HG03060 (cell line): ENCODE measurements at regions not wholly inside any gene's neighbourhood (a gene's known extent, or its start where the extent isn't known, plus 50 kb on each side); places are given as distances from the start of the nearest gene placed in this dataset.

Source experiments
- ATAC-seq: cut with Tn5 transposase; IDR thresholded peaks from one replicate; pipeline ENCODE4 v1.9.1; 2021; ENCODE audit warnings: low read depth, moderate number of reproducible peaks; ENCODE audit not compliant: unreplicated experiment

DNA sequence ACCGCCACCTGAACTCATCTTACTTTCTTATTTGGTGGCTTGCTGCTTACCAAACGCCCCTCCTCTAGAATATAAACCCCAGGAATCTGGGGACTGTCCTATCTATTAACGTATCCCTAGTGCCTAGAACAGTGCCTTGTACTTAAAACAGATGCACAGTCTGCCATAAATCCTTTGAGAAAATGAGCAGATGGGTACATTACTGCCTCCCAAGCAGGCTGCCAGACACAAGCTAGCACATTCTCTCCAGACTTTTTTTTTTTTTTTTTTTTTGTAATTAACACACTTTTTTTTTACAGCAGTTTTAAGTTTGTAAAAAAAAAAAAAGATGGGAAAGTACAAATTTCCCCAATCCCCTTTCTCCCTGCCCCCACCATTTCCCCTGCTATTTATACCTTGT lies 57.3 kb upstream of the RPL38 start:
- ATAC-seq, result no peak

DNA sequence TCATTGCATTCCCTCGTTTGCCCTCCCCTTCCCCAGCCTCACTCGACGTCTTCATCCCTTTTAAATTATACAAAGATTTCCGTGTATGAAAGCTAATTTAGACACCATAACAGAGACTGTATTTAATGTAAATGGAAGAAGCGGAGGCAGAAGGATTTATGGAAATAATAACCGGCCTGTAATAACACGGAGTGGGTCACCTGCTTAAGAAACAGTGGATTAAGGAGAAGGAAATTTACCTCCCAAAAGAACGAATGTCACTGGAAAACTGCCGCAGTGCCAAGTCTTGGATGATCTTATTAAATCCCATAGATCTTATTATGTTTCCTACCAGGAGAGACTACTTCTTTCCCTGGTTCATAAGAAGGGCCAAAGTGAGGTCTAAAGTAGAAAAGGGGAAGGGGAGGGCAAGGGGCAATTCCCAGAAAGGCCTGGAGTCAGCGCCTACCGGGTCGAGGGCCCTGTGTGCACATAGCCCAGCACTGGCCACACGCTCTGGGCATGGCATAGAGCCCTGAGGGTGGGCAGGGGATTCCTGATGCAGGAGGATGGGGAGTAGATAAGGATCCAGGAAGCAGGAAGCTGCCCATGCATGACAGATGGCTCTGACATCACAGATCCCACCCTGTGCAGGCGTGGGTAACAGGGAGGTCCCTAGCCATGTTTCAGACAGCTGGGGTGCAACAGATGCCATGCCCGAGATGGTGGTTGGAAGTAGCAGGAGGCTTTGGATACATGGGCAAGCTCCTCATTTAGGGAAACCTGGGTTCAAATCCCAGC lies 56.2 kb upstream of the RPL38 start:
- ATAC-seq, result no peak

DNA sequence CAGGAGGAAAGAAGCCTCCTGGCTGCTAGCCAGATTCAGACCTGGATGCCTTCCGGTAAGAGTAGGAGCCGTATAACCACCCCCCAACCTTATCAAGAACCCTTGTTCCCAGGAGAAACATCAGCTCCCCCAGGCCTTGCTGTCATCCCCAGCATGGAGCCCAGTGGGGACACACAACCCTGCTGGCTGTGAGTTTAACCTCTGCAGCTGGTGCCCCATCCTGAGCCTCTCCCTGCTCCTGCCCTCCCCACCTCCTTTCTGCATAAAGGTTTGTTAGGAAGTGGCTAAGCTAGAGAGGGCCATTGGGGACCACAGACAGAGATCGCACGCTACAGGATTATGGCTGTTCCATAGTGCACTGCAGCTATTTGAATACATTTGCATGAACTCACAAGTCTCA lies 55.5 kb upstream of the RPL38 start:
- ATAC-seq, result no peak

DNA sequence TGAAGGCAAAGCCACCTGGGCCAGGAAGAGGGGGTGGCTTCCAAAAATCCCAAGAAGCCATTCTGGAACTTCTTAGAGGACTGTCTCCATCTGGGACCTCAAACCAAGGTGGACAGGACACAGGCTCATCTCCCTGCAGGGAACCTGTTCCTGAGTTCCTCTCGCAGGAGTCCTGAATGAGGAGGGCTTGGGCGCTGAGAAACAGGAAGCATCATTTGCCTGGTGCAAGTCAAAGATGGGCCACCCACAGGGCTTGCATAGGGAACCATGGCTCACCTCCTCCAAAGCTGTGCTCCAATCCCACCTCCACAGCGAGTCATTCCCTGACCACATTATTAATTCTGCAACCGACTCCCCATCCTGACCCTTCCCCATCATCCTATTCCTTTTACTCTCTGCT lies 55.0 kb upstream of the RPL38 start:
- ATAC-seq, result no peak

GRCh38 chr17:74148901-74149596 lies 54.4 kb upstream of the RPL38 start:
- ATAC-seq, result no peak

- ATAC-seq, result no peak
These were observed 53.7 kb upstream of the RPL38 start for GRCh38 chr17:74149597-74150427.

DNA sequence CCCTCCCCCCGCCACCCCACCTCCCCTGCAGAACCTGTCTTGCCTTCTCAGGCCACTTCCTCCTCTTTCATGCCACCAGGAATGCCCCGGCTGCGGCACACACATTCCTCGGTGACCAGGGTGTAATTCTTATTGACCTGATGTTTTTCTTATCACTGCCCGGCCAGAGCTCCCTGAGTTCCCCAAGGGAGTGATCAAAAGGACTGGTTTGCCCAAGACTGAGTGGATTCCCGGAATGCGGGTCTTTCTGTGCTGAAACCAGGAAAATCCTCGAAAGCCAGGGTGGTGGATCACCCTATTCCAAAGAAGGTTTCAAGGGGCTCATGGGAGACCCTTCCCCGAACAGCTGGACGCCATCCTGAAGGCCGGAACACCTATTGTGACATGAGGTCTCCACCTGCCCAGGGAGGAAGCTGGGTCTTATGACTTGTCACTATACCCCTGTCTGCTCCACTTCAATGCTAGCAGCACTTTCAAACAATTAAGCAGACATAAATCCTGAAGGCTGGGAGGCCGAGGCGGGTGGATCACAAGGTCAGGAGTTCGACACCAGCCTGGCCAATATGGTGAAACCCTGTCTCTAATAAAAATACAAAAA lies 53.0 kb upstream of the RPL38 start:
- no peak for ATAC-seq

GRCh38 chr17:74151551-74152315 lies 51.7 kb upstream of the RPL38 start:
- no peak for ATAC-seq

- ATAC-seq, result no peak
These were observed 50.7 kb upstream of the RPL38 start for GRCh38 chr17:74152591-74153455.

DNA sequence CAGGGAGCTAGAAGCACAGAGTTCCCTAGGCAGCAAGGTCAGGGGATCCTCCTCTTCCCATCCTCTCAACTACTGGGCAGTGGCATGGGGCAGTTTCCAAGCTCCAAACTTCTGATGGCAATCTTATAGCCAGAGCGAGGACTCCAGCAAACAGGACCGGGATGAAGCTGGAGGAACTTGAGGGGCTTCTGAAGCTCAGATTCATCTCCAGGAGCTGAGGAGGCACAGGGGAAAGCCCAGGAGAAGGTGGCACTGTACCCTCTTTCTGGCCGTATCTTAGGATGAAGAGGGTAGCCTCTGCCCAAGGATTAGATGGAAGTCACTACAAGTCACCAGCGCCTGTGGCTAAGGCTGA lies 50.0 kb upstream of the RPL38 start:
- ATAC-seq, result no peak
